NB4 (cell line): ENCODE measurements at regions not wholly inside any gene's neighbourhood (a gene's known extent, or its start where the extent isn't known, plus 50 kb on each side); places are given as distances from the start of the nearest gene placed in this dataset.
A peak's percentile ranks its signal among the peaks of the same experiment; 100 is the strongest.

Experiments used
- DNase-seq: peaks from one replicate; pipeline ENCODE4 v3.0.0; 2010; ENCODE audit warnings: low read depth
- H3K4me3 ChIP-seq: one replicate; pipeline ENCODE4 v1.5.1; 2011; ENCODE audit warnings: mild to moderate bottlenecking, low read depth, low read length, moderate library complexity
- CTCF ChIP-seq: IDR thresholded peaks from one replicate; pipeline ENCODE4 v1.5.1; 2012; ENCODE audit warnings: low read depth, low read length
- MYC ChIP-seq: IDR thresholded peaks from 2 replicates; pipeline ENCODE4 v1.6.1; 2011; ENCODE audit warnings: low read depth, low read length
- POLR2A ChIP-seq: IDR thresholded peaks from 2 replicates; pipeline ENCODE4 v1.6.1; 2011; ENCODE audit warnings: mild to moderate bottlenecking; ENCODE audit not compliant: insufficient read length; ENCODE audit errors: extremely low read depth
- TF ChIP-seq, protein P1 (sequence below): IDR thresholded peaks from 2 replicates; pipeline ENCODE4 v1.6.1; 2011; ENCODE audit warnings: low read depth, low read length

DNA sequence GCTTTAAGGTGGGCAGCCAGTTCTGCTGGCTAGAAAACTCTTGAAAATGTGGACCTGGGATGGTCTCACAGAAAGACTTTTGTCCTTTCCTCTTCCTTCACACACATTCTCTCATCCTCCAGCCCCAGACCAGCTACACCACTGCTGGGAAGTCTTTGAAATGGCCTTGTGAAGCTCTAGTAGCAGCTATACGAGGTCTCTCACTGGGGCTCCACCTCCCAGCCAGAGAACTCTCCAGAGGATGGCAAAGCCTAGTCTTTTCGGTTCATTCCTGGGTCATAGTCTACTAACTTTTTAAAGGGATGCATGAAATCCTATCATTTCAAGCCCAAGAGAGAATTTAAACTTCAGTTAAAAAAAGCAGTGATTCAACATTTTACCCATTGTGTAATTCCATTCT lies 133.9 kb upstream of the ERCC6L2 start:
- no peak for DNase-seq
- no peak overlapping the region for H3K4me3 ChIP-seq
- TF ChIP-seq POLR2A (no peak), CTCF (no peak), MYC (no peak)
- TF ChIP-seq, protein P1, sequence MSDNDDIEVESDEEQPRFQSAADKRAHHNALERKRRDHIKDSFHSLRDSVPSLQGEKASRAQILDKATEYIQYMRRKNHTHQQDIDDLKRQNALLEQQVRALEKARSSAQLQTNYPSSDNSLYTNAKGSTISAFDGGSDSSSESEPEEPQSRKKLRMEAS = no peak

GRCh38 chr9:95740217-95741004 lies 135.1 kb upstream of the ERCC6L2 start:
- no peak for DNase-seq
- H3K4me3 ChIP-seq = no peak overlapping the region
- TF ChIP-seq CTCF (no peak), POLR2A (no peak), MYC (no peak)
- TF ChIP-seq, protein P1 = no peak

DNA sequence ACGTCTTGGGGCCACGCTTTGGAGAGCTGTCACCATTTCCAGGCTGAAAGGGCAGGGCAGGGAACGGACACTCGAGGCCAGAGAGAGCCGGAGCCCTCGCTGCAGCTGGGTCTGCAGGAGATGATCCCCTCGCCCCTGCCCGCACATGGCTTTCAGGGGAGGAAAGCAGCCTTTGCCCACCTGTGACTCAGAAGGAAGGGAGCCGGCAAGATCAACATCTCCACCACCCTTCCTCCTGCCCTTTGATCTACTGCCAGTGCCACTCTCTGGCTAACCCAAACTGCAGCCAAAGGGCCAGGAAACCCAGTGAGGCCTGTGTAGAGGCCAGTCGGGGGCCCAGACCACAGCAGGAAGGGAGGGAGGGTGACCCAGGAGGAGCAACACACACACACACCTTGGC lies 137.1 kb upstream of the ERCC6L2 start:
- no peak for TF ChIP-seq CTCF
- no peak for TF ChIP-seq POLR2A
- TF ChIP-seq MYC = no peak
- TF ChIP-seq, protein P1 = no peak
- no peak for DNase-seq
- no peak overlapping the region for H3K4me3 ChIP-seq

DNA sequence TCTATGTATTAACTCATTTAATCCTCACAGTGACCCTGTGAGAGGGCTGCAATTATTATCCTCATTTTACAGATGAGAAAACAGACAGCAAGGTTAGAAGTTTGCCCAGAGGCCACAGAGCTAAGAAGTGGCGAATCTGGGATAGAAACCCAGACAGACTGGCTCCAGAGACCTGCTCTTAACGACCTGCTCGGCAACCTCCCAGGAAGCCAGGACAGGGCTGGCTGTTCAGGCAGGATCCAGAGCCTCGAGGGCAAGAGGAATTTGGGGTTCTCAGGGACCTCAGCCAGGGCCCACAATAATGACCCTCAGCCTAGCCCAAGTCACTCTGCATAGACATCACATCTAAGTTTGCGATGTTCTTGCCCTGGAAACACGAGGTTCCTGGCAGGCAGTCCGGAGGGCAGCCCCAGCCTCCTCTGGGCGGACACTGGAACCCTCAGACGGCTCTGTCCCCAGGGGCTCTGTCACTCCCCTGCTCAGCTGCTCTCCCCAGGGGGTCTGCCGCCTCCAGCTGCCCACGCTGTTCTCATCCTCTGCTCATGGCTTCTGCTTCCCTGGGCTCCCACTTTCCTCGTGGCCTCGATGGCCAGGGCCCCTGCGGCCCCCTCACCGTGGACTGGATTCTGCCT lies 138.5 kb upstream of the ERCC6L2 start:
- TF ChIP-seq POLR2A = no peak
- TF ChIP-seq, protein P1 = no peak
- no peak for TF ChIP-seq CTCF
- TF ChIP-seq MYC = no peak
- DNase-seq = peak; percentile 42
- H3K4me3 ChIP-seq = no peak overlapping the region

DNA sequence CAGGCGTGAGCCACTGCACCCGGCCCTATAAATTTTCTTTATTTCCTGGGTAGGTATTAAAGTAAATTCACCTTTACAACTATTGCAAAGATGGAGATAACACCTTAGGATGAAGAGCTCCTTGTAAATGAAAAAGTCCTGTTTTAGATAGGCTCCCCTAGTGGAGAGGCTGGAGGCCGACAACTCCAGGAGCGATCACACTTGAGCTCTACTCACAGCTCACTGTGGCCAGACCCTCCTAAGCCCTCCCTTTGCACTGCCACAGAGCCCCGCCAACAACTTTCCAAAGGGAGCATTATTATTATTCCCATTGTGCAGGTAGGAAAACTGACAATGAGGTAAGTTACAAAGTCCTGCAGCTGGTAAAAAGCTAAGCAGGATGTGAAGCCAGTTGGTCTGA lies 139.1 kb upstream of the ERCC6L2 start:
- no peak for TF ChIP-seq MYC
- peak; percentile 57 for TF ChIP-seq CTCF
- TF ChIP-seq, protein P1 = no peak
- no peak for TF ChIP-seq POLR2A
- DNase-seq = peak; percentile 11
- no peak overlapping the region for H3K4me3 ChIP-seq
